ENCODE measurements at regions not wholly inside any gene's neighbourhood (a gene's known extent, or its start where the extent isn't known, plus 50 kb on each side); places are given as distances from the start of the nearest gene placed in this dataset.
"Not testable (repeated sequence)": the region's sequence is repeated elsewhere in the genome, so short reads cannot be mapped to it uniquely, and the experiment has no call there.

DNA sequence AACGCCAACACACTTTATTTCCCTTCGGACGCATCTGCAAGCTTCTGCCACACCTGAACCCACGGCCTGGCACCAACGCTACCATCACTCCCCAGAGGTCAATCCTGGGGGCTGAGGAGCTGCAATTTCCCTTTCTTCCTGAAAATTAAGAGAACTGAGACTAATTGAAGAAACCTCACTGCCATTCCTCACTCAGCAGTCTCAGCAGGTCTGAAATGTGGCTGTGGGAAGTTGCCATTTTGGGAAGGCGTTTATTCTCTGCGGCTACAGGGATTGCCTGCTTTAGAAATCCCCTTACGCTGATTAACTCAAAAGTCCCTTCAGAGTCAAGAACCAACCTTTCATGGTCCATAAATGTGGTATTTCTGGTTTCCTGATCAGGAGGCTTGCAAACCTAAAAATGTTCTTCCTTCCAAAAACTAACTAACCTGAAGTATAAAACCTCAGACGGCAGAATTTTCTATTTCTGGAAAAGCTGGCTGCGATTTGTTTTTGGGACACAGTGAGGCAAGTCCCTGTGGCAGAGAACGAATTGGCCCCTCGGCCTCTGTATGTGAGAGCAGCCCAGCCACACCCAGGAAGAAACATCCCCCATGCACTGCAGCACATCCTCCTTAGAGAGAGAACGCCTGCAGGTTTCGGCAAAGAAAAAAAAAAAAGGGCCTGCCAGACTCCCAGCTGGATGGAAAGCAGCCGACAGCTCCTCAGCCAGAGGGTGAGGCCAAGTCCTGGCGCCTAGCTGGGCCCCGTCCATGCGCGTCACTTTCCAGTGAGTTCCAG is 5404.8 kb upstream of the TPTE start:
- not testable (repeated sequence) for TF ChIP-seq POLR2A, CTCF (IDR thresholded peaks at IDR 0.05)
